Lower leg skin (tissue), 4 donors: ENCODE measurements at regions not wholly inside any gene's neighbourhood (a gene's known extent, or its start where the extent isn't known, plus 50 kb on each side); places are given as distances from the start of the nearest gene placed in this dataset.

Experiments
- DNase-seq, 2 donors: peaks; one replicate each; pipeline ENCODE4 v3.0.0-alpha.2; 2019; ENCODE audit warnings: low spot score in 2 of 2
- H3K4me3 ChIP-seq: fragments of 200-600 bp; sonication (generic); 2 replicates; pipeline ENCODE4 v1.5.1; 2017; ENCODE audit warnings: mild to moderate bottlenecking, low read depth; ENCODE audit not compliant: poor library complexity, severe bottlenecking
- POLR2A ChIP-seq, 2 donors: fragments of 450-650 bp; IDR thresholded peaks; one replicate each; pipeline ENCODE4 v1.6.1; 2016 to 2017; ENCODE audit warnings: antibody characterized with exemption in 2 of 2, mild to moderate bottlenecking in 1 of 2, moderate library complexity in 1 of 2
- WGBS, 2 donors: methylation state at CpG; one replicate each; pipeline ENCODE4 v1.1.5; 2018; 5-methylcytosine and 5-hydroxymethylcytosine counted together
- intact Hi-C: fragments of 100-400 bp; cut with DNase I; formaldehyde crosslinking; loops from one replicate; pipeline ENCODE4 v1.15.0; 2023; ENCODE audit warnings: low total_unique reads
- TF ChIP-seq, protein P1 (sequence below), 3 donors: fragments of 450-650 bp; IDR thresholded peaks; one replicate each; pipeline ENCODE4 v1.5.1; 2016; ENCODE audit warnings: antibody characterized with exemption in 3 of 3, mild to moderate bottlenecking in 3 of 3, moderate library complexity in 2 of 3

DNA sequence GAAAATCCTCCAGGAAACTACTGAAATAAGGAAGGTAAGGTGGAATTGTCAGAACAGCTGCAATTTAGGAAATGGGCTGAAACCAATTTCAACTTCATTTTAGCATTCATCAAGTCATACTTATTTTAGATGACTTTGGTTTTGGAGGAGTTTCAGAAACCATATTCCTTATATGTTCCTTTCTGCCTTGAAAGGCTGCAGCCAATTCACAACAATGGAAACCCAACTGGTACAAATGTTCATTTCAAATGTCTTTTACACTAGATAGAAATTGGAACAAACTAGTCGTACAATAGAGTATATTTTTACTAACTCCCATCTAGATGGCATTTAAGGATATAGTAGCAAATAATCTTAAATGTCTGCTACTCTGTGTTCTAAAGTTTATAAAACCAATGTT is 82.6 kb upstream of the ANKH start:
- 89% methylated on average over 1 of the region's 1 CpG for WGBS, 2 donors
- TF ChIP-seq POLR2A (IDR thresholded peaks at IDR 0.05): no peak
- TF ChIP-seq, protein P1, sequence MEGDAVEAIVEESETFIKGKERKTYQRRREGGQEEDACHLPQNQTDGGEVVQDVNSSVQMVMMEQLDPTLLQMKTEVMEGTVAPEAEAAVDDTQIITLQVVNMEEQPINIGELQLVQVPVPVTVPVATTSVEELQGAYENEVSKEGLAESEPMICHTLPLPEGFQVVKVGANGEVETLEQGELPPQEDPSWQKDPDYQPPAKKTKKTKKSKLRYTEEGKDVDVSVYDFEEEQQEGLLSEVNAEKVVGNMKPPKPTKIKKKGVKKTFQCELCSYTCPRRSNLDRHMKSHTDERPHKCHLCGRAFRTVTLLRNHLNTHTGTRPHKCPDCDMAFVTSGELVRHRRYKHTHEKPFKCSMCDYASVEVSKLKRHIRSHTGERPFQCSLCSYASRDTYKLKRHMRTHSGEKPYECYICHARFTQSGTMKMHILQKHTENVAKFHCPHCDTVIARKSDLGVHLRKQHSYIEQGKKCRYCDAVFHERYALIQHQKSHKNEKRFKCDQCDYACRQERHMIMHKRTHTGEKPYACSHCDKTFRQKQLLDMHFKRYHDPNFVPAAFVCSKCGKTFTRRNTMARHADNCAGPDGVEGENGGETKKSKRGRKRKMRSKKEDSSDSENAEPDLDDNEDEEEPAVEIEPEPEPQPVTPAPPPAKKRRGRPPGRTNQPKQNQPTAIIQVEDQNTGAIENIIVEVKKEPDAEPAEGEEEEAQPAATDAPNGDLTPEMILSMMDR (IDR thresholded peaks at IDR 0.05): no peak
- intact Hi-C loops: no loop called here

DNA sequence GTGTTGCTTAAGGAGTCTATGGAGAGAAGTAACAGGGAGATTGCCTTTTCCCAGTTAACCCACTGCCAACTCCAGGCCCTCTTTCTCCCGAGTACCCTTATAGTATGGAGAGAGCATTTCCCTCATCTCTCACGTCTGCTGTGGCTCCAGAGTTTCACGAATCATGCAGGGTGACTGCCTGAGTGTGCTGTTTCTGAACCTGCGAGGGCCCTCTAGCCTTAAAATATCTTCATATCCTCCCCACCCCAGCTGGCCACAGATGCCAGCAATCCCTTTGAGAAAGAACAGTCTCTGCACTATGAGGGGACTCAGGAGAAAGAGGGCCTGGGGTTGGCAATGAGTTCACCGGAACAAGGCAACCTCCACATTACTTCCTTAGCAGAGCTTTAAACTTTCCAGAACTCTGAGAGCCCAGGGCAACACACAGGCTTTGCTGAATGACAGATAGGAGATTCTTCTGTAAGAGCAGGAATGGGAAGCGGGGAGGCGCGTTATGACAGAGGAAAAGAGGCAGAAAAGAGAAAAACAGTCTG is 81.6 kb upstream of the ANKH start:
- WGBS, 2 donors: 83 to 87% methylated on average over 8 of the region's 8 CpGs
- no peak for DNase-seq
- intact Hi-C loops: no loop called here
- TF ChIP-seq, protein P1 (IDR thresholded peaks at IDR 0.05): no peak
- TF ChIP-seq POLR2A (IDR thresholded peaks at IDR 0.05): no peak
- no peak overlapping the region for H3K4me3 ChIP-seq

More for the DNA sequence above, 82.6 kb upstream of the ANKH start:
- H3K4me3 ChIP-seq: no peak overlapping the region
- DNase-seq: no peak

DNA sequence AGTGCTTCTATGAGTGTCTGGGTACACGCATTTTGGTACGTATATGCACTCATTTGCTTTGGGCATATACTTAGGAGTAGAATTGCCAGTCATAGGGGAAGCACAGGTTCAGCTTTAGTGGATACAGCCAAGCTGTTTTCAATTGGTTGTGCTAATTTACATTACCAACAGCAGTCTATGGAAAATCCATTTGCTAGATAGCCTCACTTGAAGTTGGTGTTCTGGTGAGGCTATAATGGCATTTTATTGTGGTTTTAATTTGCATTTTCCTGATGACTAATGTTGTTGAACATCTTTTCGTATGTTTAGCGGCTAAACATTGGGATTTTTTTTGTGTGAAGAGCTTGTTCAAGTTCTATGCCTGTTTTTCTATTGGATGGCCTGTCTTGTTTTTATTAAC is 76.8 kb upstream of the ANKH start:
- WGBS, 2 donors: 88% methylated on average over 4 of the region's 4 CpGs
- intact Hi-C loops: no loop called here
- H3K4me3 ChIP-seq: no peak overlapping the region
- no peak for DNase-seq
- TF ChIP-seq POLR2A (IDR thresholded peaks at IDR 0.05): no peak
- TF ChIP-seq, protein P1 (IDR thresholded peaks at IDR 0.05): no peak

DNA sequence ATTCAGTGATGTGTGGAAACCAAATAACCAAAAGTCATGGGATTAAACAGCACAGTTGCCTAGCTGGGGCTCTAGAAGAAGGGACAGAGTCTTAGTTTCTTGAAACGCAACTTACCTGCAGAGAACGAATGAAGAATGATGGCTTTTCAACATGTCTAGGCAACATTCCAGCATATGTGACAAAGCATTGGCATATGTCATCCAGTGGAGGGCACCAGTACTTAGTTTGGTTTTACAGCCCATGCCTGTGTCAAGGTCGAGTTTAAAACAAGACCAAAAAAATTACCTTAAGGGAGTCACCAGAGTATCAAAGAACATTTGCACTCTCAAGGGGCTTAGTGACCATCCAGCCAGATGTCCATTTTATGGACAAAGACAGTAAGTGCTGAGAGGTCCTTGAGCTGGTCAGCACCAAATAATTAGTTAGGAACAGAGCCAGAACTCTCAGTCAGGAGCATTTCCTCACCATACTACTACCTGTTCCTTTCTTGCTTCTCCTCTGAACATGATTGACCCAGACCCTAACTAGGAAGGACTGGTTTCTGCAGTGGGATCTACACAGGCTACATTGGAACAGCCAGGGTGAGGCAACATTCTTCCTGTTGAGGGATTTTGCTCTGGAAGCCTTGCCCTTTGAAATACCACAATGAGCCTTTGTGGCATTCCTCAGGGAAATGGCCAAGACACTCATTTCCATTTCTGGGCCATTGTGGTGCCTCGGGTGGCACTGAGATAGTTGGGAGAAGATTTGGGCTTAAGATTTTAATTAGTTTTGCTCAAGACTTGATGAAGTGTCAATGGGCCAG is 75.4 kb upstream of the ANKH start:
- intact Hi-C loops: no loop called here
- no peak for DNase-seq
- 26 to 27% methylated on average over 4 of the region's 4 CpGs for WGBS, 2 donors
- TF ChIP-seq, protein P1 (IDR thresholded peaks at IDR 0.05): no peak
- H3K4me3 ChIP-seq: no peak overlapping the region

DNA sequence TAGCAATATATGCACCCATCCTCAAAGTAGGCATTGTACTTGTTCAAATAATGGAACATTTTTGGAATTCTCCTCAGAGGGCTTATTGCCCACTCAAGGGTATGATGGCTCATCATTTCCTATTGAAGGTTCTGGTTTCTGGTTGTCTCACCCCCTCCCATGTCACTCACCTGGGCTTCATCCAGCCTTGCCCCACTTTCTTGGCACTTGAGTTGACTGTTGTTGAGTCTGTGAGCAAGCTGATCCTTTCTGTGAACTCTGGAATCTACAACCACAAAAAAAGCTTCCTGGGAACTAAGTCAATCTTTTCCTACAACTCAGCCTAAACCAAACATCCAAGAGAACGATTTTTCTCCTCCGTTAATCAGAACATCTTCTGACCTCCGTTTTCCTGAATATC is 73.9 kb upstream of the ANKH start:
- WGBS, 2 donors: 79 to 81% methylated on average over 3 of the region's 3 CpGs
- no peak for DNase-seq
- TF ChIP-seq POLR2A (IDR thresholded peaks at IDR 0.05): no peak
- TF ChIP-seq, protein P1 (IDR thresholded peaks at IDR 0.05): no peak
- H3K4me3 ChIP-seq: no peak overlapping the region
- intact Hi-C loops: no loop called here
